AG10803 (cell line): ENCODE measurements at regions not wholly inside any gene's neighbourhood (a gene's known extent, or its start where the extent isn't known, plus 50 kb on each side); places are given as distances from the start of the nearest gene placed in this dataset.

Source experiments
- DNase-seq: peaks from one replicate; pipeline ENCODE4 v3.0.0; 2010; ENCODE audit warnings: low read depth
- H3K4me3 ChIP-seq: 2 replicates; pipeline ENCODE4 v1.5.1; 2011; ENCODE audit warnings: mild to moderate bottlenecking, low read length, control low read depth
- TF ChIP-seq, protein P1 (sequence below): conservative IDR thresholded peaks from 2 replicates; pipeline ENCODE4 v1.5.1; 2011; ENCODE audit warnings: mild to moderate bottlenecking, low read length, control low read depth, inconsistent platforms

GRCh38 chr19:30167206-30167868 lies 204.8 kb upstream of the ZNF536 start:
- DNase-seq: no peak
- TF ChIP-seq, protein P1, sequence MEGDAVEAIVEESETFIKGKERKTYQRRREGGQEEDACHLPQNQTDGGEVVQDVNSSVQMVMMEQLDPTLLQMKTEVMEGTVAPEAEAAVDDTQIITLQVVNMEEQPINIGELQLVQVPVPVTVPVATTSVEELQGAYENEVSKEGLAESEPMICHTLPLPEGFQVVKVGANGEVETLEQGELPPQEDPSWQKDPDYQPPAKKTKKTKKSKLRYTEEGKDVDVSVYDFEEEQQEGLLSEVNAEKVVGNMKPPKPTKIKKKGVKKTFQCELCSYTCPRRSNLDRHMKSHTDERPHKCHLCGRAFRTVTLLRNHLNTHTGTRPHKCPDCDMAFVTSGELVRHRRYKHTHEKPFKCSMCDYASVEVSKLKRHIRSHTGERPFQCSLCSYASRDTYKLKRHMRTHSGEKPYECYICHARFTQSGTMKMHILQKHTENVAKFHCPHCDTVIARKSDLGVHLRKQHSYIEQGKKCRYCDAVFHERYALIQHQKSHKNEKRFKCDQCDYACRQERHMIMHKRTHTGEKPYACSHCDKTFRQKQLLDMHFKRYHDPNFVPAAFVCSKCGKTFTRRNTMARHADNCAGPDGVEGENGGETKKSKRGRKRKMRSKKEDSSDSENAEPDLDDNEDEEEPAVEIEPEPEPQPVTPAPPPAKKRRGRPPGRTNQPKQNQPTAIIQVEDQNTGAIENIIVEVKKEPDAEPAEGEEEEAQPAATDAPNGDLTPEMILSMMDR: no peak

DNA sequence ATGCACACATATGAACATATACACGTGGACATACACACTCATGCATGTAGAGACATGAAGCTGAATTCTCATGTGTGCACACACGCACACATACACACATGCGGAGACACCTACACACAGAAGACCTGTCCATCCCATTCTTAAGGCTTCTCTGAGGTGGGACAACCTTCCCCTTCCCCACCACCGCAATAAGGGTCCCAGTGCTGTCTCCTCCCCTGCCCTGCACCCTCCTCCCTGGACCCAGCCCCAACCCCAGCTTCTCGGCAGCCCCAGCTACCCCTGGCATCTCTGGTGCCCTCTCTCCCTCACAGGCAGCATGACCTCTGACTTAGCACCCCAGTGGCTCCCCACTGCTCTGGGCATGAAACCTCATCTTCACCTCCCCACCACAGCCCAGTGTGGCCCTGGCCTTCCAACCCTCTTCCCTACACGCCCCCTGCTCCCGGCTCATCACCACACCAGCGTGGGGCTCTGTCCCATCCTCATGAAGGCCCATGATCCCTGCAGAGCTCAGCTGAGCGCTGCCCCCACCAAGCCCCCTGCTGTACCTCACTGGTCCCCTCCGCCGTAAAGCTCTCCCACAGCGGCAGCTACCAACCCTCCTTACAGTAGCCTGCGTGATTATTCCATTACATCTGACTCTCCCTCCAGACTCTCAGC lies 204.1 kb upstream of the ZNF536 start:
- TF ChIP-seq, protein P1: no peak
- no peak for DNase-seq

More at GRCh38 chr19:30167206-30167868, 204.8 kb upstream of the ZNF536 start:
- H3K4me3 ChIP-seq: no peak overlapping the region

DNA sequence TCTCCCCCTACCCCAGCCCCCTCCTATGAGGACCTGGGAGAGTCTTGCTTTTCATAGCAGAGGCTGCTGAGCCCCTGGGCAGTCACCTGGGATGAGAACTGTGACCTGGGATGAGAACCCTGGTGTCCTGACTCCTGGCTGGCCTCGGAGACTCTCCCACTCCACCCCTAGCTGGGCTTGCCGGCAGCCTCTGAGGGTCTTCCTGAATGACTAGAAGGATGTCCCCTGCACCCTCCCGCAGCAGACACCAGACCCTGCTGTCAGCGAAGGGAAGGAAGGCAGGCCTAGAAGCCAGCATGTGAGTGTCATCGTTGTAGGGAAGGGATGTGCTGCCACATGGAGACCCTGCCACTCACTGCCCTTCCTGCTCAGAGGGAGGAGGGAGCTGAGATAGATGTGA lies 203.4 kb upstream of the ZNF536 start:
- no peak overlapping the region for H3K4me3 ChIP-seq
- TF ChIP-seq, protein P1: no peak
- no peak for DNase-seq

More for the DNA sequence above, 204.1 kb upstream of the ZNF536 start:
- H3K4me3 ChIP-seq: no peak overlapping the region

GRCh38 chr19:30169196-30169900 lies 202.8 kb upstream of the ZNF536 start:
- DNase-seq: no peak
- TF ChIP-seq, protein P1: no peak

DNA sequence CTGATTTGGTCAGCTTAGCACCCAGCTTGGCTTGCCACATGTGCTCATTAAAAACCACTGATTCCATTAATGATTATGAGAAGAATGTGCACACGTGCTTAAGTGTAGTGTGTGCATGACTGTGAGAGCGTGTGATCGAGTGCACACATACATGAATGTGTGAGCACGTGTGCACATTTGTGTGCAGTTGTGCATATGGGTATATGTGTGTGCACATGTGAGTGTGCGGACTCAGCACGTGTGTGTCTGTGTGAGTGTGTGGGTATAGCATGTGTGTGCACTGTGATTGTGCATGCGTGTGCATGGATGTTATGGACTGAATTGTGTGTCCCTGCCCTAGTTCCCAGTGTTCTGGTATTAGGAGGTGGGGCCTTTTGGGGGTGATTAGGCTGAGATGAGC lies 202.1 kb upstream of the ZNF536 start:
- TF ChIP-seq, protein P1: no peak
- no peak overlapping the region for H3K4me3 ChIP-seq
- no peak for DNase-seq

More at GRCh38 chr19:30169196-30169900, 202.8 kb upstream of the ZNF536 start:
- no peak overlapping the region for H3K4me3 ChIP-seq

GRCh38 chr19:30170495-30171137 lies 201.6 kb upstream of the ZNF536 start:
- DNase-seq: no peak
- TF ChIP-seq, protein P1: no peak
- H3K4me3 ChIP-seq: no peak overlapping the region
